GM23338 (cell line): ENCODE measurements at regions not wholly inside any gene's neighbourhood (a gene's known extent, or its start where the extent isn't known, plus 50 kb on each side); places are given as distances from the start of the nearest gene placed in this dataset.

Experiments used
- CTCF ChIP-seq, 2 experiments: fragments of 200-600 bp in 1 of 2; sonication (generic) in 1 of 2; conservative IDR thresholded peaks; 2 replicates each; pipeline versions ENCODE4 v1.5.1 to v1.6.1; 2016 to 2017; ENCODE audit warnings: antibody characterized with exemption in 2 of 2, low read depth in 2 of 2, mild to moderate bottlenecking in 2 of 2, moderate library complexity in 1 of 2
- ETS1 ChIP-seq: IDR thresholded peaks from 2 replicates; pipeline ENCODE4 v1.6.1; 2016; ENCODE audit warnings: antibody characterized with exemption
- EZH2 ChIP-seq: fragments of 200-600 bp; sonication (generic); IDR thresholded peaks from one replicate; pipeline ENCODE4 v1.8.0; 2017; ENCODE audit warnings: antibody characterized with exemption, mild to moderate bottlenecking, low read depth; ENCODE audit not compliant: unreplicated experiment
- EZH2phosphoT487 ChIP-seq: fragments of 200-600 bp; sonication (generic); IDR thresholded peaks from one replicate; pipeline ENCODE4 v1.8.1; 2018; ENCODE audit warnings: antibody characterized with exemption; ENCODE audit not compliant: unreplicated experiment
- POLR2AphosphoS5 ChIP-seq: IDR thresholded peaks from 2 replicates; pipeline ENCODE4 v1.6.1; 2016; ENCODE audit warnings: antibody characterized with exemption, low read depth
- TF ChIP-seq, protein P1 (sequence below): IDR thresholded peaks from one replicate; pipeline ENCODE4 v1.6.1; 2018; ENCODE audit warnings: antibody characterized with exemption; ENCODE audit not compliant: unreplicated experiment

GRCh38 chrX:6681521-6682145 is 146.7 kb upstream of the VCX3A start:
- TF ChIP-seq CTCF (conservative IDR thresholded peaks at IDR 0.05; ENCODE audit: low read depth in 2 of 2) (no peak), POLR2AphosphoS5 (no peak), EZH2 (no peak), EZH2phosphoT487 (no peak), ETS1 (no peak)
- TF ChIP-seq, protein P1, sequence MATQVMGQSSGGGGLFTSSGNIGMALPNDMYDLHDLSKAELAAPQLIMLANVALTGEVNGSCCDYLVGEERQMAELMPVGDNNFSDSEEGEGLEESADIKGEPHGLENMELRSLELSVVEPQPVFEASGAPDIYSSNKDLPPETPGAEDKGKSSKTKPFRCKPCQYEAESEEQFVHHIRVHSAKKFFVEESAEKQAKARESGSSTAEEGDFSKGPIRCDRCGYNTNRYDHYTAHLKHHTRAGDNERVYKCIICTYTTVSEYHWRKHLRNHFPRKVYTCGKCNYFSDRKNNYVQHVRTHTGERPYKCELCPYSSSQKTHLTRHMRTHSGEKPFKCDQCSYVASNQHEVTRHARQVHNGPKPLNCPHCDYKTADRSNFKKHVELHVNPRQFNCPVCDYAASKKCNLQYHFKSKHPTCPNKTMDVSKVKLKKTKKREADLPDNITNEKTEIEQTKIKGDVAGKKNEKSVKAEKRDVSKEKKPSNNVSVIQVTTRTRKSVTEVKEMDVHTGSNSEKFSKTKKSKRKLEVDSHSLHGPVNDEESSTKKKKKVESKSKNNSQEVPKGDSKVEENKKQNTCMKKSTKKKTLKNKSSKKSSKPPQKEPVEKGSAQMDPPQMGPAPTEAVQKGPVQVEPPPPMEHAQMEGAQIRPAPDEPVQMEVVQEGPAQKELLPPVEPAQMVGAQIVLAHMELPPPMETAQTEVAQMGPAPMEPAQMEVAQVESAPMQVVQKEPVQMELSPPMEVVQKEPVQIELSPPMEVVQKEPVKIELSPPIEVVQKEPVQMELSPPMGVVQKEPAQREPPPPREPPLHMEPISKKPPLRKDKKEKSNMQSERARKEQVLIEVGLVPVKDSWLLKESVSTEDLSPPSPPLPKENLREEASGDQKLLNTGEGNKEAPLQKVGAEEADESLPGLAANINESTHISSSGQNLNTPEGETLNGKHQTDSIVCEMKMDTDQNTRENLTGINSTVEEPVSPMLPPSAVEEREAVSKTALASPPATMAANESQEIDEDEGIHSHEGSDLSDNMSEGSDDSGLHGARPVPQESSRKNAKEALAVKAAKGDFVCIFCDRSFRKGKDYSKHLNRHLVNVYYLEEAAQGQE = no peak
